SKM-1 (cell line): ENCODE measurements at regions not wholly inside any gene's neighbourhood (a gene's known extent, or its start where the extent isn't known, plus 50 kb on each side); places are given as distances from the start of the nearest gene placed in this dataset.

ENCODE experiments used
- DNase-seq: peaks from one replicate; lab custom pipeline; 2025; ENCODE audit not compliant: unreplicated experiment; lab: John Stamatoyannopoulos, UW

DNA sequence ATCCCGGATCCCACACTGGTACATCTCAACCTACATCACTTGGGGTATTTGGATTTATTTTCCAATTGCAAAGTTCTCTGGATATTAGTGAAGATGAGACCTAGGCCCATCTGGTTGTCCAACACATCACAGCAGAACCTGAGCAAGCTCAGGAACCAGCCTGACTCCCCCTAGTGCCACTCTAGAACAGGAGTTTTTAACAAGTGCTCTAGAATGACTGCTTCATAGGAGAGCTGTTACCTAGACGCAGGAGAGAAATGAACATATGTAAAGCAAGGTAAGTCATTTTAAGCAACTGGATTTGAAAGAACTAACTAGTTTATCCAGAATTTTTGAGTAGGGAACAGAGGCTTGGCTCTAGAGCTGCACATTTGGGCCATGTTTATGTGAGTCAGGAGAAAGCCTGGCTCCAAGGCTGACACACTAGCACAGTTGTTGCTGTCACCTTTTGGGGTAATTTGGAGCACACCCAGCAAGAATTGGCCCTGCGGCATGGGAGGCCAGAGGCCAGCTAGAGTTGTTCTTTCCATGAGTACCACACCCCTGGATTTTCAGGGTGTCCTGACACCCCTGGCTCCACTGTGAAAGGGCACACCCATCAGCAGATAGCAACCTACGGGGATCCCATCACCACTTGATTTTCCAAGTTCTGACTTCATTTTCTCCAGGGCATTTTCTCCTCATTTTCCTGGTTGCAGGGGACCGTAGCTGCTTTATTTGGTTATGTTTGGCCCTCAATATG lies 110.9 kb upstream of the LPAR1 start:
- DNase-seq, result no peak

DNA sequence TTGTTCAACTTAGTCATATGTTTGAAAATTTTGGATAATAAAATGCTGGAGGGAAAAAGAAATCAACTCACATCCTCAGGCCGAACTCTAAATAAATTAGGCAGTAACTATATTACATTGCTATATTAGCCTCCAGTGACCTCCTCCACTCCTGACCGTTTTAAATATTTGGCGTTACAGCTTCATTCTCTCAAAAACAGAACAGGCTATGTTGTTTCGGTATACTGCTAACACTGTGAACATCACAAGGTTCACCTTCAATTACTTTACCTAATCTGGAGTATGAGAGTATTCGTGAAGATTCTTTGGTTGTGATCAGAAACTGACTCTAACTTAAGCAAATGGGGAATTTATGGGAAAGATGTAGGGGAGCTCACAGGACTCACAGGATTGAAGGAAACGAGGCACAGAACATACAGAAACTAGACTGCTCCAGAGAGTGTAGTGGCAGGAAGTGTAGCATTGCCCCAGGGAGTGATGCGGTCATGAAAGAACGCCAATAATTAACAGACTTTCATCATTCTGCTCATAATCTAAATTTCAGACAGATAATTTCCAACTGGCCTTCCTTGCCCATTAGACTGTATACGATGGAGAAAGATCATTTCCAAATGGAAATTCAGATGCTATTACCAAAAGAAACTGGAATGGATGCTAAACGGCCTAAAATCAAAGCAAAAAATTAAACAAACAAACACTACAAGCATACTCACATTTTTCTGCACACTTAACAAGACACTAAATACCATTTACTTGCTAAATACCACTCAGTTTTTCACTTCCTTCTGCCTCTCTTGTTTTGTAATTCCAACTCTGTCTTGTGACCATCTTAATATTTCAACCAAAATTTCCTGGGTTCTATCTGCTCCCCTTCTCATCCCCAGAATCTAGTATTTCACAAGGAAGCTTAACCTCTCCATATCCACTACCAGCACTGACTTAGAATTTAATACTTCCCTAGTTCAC lies 110.1 kb upstream of the LPAR1 start:
- no peak for DNase-seq

DNA sequence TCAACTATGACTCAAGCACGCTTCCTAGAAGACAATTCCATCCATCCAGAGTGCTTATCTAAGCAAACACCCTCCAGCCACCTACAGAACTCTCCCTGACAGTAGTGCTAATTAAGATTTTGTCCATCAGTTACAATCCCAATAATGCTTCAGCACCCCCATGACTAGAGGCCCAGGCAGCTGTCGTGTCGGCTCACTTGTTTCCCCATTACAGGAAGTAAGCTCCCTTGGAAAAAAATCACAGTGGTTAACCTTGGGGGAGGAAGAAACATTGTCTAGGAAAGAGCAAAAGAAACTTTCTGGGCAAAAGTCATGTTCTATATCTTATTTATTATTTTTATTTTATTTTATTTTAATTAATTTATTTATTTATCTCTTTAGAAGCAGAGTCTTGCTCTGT lies 108.8 kb upstream of the LPAR1 start:
- DNase-seq, result no peak

DNA sequence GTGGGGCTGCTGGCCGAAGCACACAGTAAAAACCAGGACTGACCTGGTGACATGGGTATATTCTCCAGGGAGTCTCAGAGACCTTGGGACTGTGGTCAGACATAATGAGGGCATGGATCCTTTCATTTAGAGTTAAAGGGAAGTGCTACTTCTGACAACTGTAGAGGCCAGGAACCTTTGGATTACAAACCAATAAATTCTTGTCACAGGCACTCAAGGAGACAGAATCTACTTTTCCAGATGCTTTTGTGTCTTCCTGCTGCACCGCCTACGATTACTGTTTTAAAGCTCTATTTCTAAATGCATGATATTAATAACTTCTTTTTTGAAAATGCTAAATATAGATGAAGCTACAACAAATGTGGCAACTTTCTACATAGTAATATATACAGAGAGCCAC lies 106.5 kb upstream of the LPAR1 start:
- DNase-seq, result no peak

DNA sequence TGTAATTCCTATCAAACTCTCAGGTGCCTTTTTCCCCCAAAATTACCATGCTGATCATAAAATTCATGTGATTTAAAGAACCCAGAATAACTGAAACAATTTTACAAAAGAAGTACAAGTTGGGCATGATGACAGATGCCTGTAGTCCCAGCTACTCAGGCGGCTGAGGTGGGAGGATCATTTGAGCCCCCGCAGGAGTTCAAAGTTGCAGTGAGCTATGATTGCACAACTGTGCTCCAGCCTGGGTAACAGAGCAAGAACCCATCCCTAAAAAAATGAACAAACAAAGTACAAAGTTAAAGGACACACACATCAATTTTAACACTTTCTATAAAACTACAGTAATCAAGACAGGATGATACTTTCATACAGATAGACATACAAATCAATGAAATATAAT lies 97.9 kb upstream of the LPAR1 start:
- DNase-seq, result no peak

DNA sequence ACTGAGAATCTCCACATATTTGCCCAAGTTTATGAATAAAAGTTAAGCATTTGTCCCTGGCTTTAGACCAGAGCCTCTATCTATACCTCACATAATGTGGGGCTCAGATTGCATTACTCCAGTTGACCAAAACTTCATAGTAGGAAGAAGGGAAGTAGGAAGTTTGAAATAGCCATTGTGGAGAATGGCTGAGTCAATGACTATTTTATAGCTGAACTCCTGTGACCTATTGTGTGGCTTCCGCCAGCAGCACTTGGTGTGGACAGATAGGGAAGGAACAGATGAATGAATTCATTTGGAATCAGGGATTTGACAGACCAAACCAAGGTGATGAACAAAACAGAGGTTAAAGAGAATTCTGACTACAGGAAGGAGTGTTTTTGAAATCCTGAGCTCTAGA lies 92.9 kb upstream of the LPAR1 start:
- no peak for DNase-seq

DNA sequence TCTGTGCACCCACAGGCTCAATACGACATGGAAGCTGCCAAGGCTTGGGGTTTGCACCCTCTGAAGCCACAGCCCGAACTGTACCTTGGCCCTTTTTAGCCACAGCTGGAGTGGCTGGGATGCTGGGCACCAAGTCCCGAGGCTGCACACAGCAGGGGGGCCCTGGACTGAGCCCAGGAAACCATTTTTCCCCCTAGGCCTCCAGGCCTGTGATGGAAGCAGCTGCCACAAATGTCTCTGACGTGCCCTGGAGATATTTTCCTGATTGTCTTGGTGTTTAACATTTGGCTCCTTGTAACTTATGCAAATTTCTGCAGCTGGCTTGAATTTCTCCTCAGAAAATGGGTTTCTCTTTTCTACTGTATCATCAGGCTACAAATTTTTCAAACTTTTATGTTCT lies 82.3 kb upstream of the LPAR1 start:
- DNase-seq, result no peak

DNA sequence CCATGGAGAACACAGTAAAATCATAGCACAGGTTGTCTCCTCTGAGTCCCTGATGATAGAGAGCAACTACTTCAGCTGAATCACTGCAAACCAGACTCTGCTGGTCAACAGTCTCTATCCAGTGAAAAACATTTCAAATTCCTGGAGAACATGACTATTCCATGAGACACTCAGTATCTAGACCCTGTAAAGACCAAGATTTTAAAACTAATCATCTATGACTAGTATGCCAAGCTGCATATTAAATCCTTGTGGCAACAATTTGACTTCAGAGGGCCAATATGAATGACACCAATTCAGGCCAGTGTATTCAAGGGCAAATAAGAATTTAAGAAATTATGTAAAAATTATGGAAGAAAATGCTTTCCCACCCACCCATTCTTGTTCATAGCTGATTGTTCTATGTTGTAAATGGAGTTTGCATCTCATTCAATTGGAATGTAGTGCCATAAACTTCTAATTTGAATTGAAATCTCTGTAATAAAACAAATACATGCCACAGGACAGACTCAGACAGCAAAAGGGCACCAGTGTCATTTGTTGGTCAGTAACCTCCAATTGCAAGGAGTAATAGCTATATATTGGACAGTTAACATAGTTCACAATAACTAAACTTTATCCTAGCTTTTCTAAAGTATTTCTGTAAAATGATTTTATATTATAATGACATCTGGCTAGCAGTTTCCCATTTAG lies 80.1 kb upstream of the LPAR1 start:
- no peak for DNase-seq

DNA sequence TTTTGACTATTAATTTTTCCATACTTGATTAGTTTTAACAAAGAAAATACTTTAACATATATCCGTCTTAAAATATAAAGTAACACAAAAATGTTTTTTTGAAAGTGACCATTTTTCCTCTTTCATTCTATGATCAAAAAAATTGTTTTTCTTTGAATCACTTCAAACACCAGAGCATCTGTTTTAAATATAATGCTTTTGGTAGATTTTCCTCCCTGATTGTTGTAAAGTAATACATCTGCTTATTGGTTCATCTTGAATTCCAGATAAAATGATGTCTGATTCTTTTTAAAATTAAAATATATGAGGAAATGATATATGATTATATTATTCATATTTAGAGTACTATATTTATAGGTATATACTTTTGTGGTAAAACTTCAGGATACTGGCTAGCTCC lies 76.2 kb upstream of the LPAR1 start:
- DNase-seq, result no peak

DNA sequence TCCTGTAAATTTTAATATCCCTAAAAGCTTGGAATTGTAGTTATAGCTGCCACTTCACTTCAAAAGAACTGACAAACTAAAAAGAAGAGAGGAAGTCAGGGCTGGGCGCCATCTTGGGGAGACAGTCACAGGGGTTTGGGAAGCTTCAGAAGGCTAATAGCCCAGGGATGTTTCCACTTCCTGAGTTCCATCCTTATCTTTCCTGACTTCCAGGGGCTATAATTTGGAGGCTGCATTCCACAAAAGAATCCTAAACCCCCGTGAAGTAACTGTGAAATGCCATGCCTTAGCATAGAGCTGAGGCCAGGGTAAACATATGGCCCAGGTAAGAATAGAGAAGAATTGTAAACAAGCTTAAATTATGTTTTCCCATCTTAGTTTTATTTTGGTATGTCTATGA lies 75.4 kb upstream of the LPAR1 start:
- no peak for DNase-seq

DNA sequence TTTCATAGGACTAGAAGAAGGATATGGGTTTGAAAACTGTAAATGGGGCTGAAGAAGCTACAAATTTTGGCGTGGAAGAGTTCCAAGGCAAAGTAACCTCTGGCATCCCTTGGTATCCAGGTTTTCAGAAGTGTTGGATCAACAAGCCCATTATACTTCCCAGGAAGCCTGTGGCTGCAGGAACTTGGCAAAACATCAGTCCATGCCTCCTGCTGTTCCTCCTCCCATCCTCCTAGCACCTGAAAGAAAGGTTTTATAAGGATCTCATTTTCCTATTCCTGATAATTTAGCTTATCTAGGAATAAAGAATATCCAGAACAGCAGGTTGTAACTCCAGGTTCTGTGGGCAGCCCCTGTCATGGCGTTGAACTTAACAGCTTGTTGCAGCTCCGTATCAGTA lies 72.5 kb upstream of the LPAR1 start:
- DNase-seq, result no peak

DNA sequence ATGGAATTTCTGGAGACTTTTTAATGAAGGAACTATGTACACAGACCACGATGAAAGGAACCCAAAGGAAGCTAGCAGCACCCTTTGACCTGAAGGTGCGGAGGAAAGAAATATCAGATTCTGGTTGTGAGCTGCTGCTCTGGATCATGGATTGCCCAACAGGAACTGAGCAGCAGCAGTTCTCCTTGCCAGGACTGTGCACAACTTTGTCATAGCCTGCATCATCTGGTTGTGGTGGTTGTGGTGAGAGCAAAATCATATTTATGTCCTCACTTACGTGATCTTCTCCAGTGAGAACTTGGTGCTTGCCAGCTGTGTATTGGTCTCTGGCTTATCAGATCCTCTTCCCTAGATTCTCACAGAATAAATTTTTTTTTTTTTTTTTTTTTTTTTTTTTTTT lies 70.7 kb upstream of the LPAR1 start:
- no peak for DNase-seq

DNA sequence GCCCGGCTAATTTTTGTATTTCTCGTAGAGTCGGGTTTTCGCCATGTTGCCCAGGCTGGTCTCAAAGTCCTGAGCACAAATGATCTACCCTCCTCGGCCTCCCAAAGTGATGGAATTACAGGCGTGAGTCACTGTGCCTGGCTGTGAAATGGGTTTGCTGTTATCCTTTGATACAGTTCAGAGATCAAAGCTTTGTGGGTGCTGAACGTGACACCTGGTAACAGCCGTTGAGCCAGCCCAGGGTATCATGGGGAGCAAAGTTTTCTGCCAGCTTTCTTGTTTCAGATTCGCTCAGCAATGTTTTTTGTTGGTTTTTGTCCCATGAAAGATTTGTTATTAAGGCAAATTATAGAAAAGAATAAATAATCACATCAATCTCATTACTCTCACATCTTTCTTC lies 68.9 kb upstream of the LPAR1 start:
- DNase-seq, result no peak

DNA sequence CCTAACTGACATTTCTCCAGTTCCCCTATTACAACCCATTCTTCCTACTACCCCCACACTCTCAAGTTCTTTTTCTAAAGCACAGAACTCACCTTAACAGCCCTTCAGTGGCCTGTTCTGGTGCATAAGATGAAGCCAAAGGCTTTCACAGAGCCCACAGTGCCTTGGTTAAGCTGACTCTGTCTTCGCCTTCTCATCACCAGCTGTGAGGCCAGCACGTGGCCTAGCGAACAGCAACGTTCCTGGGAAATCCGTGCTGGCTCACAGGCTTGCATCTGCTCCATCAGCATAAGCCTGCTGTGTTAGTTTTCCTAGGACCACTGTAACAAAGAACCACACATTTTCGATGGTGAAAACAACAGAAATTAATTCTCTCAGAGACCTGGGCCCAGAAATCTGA lies 67.9 kb upstream of the LPAR1 start:
- no peak for DNase-seq

DNA sequence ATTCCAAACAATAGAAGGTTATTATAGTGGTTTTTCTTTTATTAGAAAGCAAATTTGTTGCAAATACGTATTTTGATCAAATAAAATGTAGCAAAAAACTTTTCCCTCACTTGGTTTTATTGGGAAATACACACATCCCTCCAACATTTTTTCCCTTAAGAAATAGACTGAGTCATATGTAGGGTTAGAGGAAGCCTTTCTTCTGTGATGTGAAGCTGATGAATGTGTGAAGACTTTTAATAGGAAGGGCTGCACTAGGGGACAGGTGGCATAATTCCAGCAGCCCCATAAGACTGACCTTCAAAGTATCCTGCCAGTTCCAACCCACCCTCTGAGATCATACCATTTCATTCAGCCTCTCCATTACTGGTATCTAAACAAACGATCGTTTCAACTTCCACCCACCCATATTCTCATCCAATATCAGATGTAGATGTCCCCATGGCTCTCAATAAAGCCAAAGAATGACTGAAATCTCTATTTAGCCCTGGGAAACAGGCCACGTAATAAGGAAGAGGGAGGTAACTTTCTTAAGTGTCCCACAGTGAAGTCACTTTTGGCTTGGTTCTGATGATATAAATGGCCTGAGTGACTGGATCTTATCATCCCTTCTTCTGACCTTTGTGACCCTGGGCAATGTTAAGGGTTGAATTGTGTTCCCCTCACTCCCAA lies 64.7 kb upstream of the LPAR1 start:
- no peak for DNase-seq

DNA sequence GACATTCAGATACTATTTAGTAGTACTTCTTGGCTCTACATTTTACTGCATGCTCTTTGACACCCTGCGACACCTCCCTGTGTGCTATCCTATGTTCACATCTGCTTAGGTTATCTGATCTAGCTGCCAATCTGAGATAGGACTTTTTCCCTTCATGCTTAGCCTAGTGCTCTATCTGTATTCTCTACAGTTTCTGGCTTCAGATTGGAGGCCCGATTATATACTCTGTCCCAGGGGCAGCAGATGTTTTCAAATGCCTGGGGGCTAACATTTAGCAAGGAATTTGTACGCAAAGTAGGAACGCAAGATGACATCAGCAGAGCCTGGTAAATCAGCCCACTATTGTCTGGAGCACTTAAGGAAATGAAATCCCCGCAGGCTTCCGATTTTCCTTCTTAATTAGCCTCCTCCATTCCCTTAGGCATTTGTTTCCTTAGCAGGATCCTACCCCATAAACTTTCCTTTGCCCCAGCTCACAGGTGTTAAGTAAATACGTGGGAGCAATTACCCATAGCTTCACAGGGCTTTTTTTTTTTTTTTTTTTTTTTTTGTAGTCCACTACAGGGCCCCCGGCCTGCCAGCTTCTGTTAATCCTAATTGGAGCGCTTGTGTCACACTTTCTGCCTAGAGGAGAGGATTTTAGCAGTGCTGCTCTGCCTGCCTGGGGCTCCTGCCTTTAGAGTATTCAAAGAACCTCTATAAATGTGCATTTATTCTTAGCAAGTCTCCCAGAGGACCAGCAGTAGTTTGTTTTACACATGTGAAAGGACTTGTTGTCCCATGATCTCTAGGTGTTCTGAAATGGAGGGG lies 61.1 kb upstream of the LPAR1 start:
- no peak for DNase-seq

DNA sequence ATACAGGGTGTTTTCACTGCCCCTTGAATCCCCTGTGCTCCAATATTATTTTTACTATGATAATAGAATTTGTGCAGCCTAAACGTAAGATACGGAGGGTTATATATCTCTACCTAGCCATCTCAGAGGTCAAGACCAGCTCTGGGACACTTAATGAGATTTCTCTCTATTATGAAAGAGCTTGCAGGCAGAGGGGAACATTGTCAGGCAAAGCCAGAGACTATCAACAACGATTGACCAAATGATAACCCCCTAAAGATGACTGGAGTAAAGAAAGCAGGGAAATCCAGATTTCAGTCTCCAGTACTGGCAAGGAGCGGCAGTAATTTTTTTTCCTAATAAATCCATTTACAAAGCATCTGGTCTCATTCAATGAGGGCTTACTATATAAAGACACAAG lies 59.8 kb upstream of the LPAR1 start:
- no peak for DNase-seq

DNA sequence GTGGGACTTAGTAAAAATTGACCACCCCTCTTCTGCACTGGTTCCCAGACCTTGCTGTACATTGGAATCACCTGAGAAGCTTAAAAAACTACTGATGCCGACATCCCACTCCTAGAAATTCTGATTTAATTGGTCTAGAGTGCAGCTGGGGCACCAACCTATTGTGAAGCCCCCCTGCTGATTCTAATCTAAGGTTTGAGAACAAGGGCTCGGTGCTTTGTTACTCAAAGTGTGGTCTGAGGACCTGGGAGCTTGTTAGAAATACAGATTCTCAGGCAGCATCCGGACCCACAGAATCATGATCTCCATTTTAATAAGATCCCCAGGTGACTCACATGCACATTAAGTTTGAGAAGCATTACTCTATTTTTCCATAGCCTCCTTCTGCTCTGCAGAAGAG lies 57.8 kb upstream of the LPAR1 start:
- DNase-seq, result no peak

DNA sequence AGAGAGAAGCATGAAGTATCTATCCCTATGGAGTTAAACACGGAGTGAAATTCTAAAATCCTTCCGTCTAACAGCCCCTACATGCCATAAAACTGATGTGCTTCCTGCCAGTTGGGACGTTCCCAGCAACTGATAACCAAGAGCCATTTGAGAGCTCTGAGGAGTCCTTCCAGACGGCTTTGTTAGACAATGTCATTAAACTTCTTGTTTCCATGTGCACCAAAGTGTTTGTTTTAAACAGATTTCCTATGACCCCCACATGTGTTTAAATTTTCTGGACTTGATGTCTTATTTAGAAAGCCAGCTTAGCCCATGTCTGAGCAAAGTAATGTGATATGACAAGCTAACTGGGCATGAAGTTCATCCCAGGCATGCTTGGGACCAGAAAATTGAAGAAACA lies 57.2 kb upstream of the LPAR1 start:
- no peak for DNase-seq

DNA sequence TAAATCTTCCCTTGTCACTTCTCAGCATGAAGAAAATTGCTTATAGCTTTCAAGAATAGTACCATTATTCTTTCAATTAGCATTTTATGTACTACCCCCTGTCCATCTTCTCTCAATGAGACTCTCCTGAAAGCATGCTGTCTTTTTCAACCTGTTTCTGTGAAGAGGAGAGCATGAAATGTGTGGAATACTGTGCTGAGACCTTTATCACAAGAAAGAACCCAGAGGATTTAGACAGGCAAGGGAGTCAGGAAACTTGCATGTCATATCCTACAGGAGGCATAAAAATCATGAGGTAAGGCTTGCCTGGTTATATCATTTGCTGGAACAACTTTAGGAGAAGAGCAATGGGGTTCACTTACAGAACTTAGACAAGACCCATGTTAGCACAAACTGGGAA lies 56.7 kb upstream of the LPAR1 start:
- no peak for DNase-seq
